ENCODE measurements at regions not wholly inside any gene's neighbourhood (a gene's known extent, or its start where the extent isn't known, plus 50 kb on each side); places are given as distances from the start of the nearest gene placed in this dataset.

DNA sequence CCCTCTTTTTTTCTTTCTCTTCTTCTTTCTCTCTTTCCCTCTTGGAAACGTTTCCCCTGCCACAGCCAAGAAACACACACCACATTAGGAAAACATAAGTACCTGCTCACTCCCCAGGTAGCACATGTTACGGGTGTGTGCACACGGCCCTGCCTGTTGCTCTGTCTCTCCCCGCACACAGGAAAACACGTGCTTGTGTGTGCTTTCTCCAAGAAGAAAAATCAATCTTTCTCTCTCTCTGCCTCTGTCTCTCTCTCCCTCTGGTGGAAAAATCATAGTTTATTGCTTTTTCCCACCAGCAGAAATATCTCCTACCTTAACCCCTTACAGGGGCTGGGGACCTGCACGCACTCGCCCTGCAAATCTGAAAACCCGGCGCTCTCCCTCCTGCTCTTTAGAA is 102.3 kb downstream of the EDN3 start:
- H3K27ac ChIP-seq = no peak overlapping the region
- H3K4me3 ChIP-seq = no peak overlapping the region

DNA sequence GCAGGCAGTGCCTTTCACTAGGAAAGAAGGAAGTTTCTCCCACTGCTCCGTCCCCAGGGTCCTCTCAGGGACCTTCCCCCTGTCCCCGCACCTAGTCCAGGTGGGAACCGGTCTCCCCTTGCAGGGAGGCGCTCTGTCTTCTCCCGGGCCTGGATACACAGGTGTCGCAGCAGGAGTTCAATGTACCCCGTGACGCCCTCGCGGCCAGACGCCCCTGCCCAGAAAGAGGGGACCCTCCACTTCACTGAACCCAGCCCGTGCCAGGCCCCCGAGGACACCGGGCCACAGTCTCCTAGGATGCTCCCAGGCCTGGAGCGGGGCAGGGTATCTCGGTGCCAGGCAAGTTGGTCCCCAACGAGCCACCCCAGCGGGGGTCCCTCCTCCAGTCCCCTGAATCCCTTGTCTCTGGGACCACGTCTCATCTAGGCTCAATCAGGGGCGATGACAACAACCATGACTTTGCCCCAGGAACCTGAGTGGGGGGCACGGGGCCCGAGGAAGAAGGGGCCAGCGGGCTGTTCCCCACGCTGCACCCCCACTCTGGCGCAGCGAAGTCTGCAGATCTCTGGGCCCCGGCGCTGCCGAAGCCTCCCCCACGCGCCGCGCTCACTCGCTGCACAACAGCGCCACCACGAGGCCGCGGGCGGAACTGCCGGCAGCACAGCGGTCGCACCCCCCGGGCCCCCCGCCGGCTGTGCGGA is 103.0 kb downstream of the EDN3 start:
- H3K4me3 ChIP-seq = no peak overlapping the region
- no peak overlapping the region for H3K27ac ChIP-seq

DNA sequence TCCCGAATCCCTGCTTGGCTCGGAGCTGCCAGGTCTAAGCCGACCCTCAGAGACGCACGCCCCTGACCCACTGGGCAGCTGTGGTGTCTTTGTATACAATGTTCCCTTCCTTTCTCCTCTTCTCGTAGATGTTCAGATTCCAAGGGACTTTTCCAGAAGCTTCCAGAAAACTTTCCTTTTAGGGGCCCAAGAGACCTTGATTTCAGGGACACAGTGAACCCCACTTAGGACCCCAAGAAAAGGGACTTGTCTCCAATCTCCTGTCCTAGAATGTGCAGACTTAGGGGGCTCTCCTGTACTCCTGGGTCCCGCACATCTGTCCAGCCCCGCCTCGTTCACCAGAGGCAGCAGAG is 103.5 kb downstream of the EDN3 start:
- Histone ChIP-seq H3K4me3 (no peak overlapping the region), H3K27ac (no peak overlapping the region)

DNA sequence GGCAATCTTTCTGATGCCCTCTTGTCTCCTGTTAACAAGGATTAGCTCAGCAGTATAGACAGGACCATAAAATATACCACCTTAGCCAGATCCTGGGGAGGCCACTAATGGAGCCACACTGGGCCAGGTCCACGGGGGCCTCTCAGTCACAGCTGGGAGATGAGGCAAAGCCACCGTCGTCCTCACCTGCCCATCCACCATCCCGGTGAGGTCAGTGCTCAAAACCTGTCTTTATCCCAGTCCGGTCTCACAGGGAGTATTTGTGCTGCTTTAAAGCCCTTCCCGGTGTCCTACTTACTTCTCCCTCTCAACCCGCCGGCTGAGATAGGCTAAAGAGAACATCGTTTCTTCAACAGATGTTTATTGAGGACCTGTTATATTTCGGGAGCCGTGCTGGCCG is 104.3 kb downstream of the EDN3 start:
- no peak overlapping the region for H3K4me3 ChIP-seq
- H3K27ac ChIP-seq = no peak overlapping the region

DNA sequence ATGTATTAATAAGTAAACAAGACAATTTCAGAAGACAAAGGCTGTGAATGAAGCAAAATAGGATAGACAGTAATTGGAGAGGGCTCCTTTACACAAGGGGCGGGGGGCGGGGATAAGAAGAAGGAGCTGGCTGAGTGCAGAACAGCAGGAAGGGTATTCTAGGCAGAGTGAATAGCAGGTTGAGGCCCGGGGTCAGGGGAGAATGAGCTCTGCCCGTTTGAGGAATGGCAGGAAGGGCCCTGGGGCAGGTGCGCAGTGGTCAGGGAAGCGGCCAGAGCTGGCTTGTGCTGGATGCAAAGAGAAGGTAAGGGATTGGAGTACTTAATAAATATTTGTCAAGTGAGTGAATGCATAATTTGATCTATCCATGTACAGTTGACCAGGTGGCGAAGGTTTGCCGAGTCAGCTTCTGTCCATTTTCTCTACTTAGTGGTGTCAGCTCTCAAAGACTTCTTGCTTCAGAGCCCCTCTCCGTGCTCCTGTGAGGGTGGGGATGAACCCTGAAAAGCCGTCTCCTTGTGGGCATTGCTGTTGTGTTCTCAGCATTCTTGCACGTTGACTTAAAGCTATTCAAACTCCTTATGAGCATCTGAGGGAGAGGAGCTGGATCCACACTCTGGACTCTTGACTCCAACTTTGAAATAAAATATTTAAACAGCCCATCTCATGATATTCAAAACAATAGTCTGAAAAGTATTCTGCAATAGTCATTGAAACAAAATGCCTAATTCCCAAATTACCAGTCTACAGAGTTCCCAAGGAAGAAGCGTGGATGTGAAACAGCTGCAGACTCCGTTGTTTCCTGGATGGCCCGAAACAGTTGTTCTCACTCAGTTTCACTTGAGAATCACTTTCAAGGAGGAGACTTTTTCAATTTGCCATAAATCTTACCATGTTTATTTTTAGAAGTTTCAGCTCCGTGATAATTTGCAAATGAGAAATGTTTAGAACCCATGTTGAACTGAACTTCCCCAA is 105.1 kb downstream of the EDN3 start:
- no peak overlapping the region for H3K27ac ChIP-seq
- H3K4me3 ChIP-seq = no peak overlapping the region

DNA sequence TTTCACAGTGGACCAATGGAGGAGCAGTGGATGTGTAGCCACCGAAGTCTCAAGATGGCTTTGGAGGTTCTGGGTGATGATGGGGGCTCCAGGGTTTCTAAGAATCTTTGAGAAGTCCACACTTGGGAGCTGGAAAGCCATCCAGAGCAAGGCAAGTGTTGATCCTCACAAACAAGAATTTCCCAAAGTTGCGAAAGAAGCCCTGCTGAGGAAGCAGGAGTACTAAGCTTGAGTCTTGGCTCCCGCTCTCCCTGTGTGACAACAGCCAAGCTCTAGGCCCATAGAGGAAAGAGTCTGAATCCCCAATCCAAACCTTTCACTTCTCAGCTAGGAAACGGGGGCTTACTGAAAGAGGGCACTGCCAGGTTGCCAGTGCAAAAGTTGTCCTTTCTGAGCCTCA is 106.0 kb downstream of the EDN3 start:
- H3K4me3 ChIP-seq = no peak overlapping the region
- H3K27ac ChIP-seq = no peak overlapping the region

DNA sequence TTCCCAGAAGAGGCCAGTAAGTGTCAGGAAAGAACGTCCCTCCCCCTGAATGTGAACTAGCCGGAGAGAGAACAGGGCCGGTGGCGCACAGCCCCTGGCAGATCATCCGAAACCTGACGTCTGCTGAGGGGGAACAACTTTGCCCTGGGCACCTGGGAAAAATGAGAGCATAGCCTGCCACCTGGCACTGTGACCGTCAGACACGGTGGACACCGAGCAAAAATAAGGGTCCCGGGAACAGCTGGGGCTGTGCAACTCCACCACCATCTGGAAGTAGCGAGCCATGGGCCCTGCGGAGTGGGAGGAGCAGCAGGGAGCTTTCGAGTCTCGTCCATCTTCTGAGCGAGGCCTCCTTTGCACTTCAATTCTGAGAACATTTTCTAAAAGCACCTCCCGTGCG is 110.8 kb downstream of the EDN3 start:
- H3K4me3 ChIP-seq = no peak overlapping the region
- H3K27ac ChIP-seq = no peak overlapping the region

DNA sequence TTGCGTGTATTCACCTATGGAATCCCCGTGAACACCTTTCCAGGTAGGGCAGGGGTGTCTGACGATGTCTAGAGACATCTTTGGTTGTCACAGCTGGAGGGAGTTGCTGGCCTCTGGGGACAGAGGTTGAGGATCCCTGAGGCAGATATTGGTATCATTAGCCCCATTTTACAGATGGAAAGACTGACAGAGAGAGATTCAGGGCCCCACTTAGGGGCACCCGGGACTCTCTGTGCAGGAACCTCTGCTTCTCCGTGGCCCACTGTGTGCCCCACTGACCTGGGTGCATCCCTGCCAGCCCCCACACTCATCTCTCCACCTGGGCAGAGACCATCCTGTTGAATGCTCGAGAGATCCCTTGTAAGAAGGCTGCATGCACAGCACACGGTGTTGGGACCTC is 111.2 kb downstream of the EDN3 start:
- Histone ChIP-seq H3K27ac (no peak overlapping the region), H3K4me3 (no peak overlapping the region)

DNA sequence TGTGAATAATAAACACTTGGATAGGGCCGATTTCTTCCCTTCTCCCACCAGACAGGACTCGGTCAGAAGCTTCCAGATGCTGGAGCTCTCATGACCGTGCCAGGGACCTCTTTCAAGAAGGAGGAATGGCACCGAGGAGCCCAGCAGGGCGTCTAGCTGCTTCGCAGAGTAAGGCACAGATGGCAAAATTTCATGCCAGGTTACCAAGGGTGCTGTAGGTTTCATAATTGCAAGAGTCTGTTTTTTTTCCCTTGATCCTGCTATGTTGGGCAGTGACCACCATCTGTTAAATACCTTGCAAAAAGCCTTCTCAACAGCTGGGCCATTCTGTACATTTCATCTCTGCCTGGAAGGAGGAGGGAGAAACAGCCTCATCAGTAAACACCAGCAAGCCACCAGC is 111.8 kb downstream of the EDN3 start:
- no peak overlapping the region for H3K4me3 ChIP-seq
- H3K27ac ChIP-seq = no peak overlapping the region

DNA sequence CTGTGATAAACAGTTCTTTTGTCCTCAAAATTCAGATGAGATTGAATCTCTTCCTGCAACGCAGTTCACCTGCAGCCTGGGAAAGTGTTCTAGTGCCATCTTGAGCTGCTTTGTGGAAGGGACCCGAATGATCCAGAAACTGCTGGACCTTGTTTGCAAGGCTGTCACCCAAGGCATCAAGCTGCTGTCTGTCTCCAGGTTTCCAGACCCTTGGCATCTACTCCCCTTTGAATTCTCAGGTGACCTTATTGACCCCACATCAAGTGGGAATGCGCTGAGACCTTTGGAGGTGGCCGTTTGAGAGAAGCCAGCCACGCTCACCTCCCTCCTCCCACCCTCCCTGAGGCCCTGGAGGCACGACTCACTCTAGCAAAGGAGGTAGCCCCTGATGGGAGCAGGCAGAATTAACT is 112.5 kb downstream of the EDN3 start:
- Histone ChIP-seq H3K4me3 (no peak overlapping the region), H3K27ac (no peak overlapping the region)

DNA sequence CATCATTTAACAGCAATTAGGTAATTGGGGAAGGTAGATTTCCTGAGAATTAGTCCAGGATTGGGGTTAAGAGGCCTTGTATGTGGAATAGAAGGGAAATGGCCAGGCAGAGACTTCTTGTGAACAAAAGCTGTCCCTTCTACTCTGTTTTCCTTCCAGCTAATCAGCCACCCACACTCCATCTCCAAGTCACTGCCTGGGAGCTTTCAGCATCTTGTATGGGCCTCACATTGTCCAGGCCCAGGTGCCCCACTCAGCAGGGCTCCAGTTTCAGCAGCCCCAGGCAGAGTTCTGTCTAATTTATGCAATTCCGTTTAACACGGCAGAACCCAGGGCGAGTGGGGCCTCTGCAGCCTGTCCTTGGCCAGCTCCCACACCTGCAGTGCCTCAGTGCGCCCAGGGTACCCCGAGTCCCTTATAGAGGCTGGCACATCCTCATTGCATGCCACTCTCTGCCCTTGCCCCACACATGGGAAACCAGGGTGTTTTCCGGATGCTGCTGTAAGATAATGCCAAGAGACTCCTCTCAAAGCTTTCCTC is 113.0 kb downstream of the EDN3 start:
- Histone ChIP-seq H3K4me3 (no peak overlapping the region), H3K27ac (no peak overlapping the region)

DNA sequence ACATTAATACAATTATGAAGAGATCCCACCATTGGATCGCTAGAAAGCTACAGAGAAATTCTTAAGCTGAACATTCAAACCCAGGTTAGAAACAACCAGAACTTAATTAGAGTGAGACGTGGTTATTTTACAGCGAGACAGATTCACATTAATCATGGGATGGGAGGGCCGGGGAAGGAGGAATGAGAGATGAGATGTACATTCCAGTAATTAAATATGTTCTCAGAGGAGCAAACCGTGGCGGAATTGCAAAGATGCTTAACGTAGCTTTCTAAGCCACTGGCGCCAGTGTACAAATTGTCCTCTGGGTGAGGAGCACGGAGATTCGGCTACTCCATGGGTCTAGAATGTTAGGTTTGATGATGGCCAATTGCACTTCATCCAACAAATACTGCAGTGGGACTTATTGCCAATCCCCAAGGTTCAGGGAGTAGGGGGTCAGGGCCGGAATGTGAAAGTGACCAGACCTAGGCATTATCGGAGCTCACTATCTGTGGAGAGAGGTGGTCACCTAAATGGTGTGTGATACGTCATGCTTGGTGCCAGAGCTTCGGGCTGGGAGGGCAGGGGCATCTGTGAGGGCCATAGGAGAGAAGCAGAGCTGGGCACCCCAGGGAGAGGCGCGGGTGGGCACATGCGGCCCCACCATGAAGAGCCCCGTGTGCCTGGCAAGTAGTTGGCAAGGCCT is 114.7 kb downstream of the EDN3 start:
- Histone ChIP-seq H3K27ac (no peak overlapping the region), H3K4me3 (no peak overlapping the region)

DNA sequence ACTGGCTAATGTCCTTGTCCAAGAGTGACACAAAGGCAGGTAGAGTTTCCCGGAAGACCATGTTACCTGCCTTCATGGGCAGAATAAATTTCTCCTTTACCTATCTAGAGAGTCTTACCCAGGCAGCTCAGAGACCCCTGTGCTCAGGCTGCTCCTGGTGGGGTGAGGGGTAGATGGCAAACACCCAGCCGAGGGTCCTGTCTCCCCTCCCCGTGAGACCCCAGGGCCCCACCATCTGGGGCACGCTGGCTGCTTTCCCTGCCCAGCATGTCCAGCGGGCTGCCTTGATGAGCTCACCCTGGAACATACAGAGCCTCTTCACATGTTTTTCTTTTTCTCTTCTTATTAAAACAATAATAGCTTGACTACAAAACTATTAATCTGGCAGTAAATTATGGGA is 116.5 kb downstream of the EDN3 start:
- H3K27ac ChIP-seq = no peak overlapping the region
- no peak overlapping the region for H3K4me3 ChIP-seq

DNA sequence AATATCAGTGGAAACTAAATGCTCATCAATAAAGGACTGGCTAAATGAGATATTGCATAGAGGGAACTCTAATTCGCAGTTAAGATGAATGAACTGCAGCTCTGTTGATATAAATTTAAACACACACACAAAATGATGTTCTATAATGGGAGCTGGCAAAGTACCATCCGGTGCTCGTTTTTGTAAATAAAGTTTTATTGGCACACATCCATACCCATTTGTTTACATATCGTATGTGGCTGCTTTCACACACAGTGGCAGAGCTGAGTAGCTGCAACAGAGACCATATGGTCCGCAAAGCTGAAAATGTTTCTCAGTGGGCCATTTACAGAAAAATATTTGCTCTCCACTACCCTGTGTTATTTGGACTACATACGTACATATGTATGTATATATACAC is 120.7 kb downstream of the EDN3 start:
- Histone ChIP-seq H3K4me3 (no peak overlapping the region), H3K27ac (peak overlapping the region in 1 of 21 experiments; percentile 2)

DNA sequence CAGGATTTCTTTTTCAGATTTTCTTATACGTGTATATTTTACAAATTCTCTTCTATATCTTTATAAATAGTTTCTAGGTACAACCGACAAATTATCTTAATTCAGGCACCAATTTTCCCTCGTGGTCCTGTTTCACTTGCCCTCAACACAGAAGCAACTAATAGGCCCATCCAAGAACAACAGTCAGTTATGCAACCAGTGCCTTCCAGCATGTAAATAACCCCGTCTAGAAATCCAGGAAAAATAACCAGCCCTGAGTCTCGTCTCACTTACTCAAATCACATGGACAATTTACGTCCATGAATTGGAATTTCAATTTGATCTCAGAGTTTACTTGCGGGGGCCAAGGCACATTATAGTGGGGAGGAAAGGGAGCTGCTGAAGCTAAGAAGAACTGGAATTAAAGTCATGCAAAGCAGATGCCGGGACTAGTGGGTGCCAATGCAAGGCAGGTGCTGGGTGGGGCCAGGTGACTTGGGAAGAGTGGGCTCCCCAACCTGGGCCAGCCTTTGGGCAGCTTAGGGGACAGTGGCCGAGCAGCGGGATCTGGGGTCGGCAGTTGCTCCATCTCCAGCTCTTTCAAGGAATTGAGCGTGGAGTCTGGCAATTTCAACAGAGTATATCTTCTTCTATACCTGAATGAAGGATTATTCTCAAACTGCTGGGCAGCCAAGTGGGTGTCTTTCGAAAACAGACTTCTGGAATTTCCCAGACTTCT is 121.7 kb downstream of the EDN3 start:
- peak overlapping the region in 3 of 21 experiments; percentile 25 to 71 (median 45) for H3K27ac ChIP-seq
- H3K4me3 ChIP-seq = no peak overlapping the region

DNA sequence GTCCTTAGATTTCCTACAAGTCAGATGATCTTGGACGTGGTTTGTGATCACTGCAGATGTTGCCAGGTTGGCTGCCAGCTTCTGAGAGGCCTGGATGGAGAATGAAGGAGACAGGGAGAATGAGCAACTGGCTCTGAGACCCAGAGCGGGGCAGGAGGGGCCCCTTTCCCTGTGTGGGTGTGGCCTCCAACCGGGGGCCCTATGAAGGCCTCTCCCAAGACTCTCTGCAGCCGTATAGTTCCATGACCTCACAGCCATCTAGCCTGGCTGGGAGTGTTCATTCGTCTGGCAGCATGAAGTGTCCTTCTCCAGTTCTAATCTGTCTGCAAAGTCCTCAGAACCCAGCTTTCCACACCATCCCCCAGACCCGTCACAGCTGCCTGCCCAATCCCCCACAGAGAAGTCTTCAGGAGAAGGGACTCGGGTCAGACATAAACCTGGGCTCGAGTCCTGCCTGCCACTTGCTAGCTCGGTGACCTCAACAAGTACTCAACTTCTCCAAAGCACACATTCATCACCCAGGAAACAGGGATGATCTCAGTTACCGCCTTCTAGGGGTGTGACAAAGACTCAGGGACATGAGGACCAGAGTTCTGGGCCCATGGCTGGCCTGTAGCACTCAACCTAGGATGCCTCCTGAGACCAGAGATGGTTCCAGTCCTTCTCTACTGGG is 122.6 kb downstream of the EDN3 start:
- H3K4me3 ChIP-seq = no peak overlapping the region

DNA sequence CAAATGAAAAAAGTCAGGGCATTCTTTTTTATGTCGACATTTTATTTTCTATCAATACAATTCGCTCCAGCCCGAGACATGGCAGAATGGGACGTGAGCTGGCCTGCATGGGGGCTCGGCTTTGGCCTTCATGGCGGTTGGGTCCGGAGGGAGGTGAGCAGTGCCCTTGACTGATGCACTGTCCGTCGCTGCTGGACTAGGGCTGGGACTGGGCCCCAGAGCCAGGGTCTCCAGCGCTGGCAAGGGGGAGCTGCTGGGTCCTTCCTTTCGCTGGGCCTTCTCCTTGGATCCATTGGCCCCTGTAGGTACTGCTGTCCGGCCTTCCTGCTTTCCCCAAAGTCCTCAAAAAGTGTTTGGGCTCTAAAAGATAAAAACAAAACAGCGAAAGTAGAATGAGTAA is 124.6 kb downstream of the EDN3 start:
- Histone ChIP-seq H3K4me3 (no peak overlapping the region), H3K27ac (no peak overlapping the region)

More for the DNA sequence above, 122.6 kb downstream of the EDN3 start:
- peak overlapping the region in 4 of 21 experiments; percentile 5 to 71 (median 20) for H3K27ac ChIP-seq

DNA sequence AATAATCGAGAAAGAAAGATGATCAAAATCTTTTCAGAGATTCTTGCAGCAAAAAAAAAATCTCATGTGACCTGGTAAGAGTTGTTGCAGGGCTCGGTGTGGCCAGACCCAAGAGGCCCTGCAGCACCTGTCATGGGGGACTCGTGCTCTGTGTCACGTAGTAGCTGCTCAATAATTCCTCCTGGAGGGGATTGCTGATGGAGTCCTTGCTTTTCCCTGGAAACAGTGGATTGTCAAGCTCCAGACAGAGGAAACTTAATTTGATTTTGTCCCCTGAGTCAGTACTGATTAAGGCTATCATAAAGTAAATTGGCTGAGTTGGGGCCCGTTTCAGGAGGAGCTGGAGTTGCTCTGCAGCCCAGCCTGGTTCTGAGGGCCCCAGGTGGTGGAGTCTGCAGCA is 125.2 kb downstream of the EDN3 start:
- H3K4me3 ChIP-seq = no peak overlapping the region
- H3K27ac ChIP-seq = no peak overlapping the region

DNA sequence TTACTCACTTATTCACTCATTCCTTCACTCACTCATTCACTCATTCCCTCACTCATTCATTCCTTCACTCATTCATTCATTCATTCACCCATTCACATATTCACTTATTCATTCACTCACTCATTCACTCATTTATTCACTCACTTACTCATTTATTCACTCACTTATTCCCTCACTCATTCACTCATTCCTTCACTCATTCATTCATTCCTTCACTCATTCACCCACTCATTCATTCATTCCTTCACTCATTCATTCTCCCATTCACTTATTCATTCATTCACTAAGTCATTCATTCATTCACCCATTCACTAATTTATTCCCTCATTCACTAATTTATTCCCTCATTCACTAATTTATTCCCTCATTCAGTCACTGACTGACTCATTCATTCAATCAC is 127.6 kb downstream of the EDN3 start:
- H3K4me3 ChIP-seq = no peak overlapping the region
- no peak overlapping the region for H3K27ac ChIP-seq

All from skin epidermis (tissue), 12 donors.